GM12878 (cell line): ENCODE measurements at regions not wholly inside any gene's neighbourhood (a gene's known extent, or its start where the extent isn't known, plus 50 kb on each side); places are given as distances from the start of the nearest gene placed in this dataset.

Experiments
- ATAC-seq: fragments of 200-7000 bp; cut with Tn5 transposase; 3 replicates; pipeline ENCODE4 v1.9.1; 2020; ENCODE audit warnings: mild to moderate bottlenecking, moderate library complexity
- BruUV-seq: library from RNA; stranded (reverse); fragments of 400-500 nt; replicated peaks from 2 replicates; lab custom pipeline; 2021; lab: Mats Ljungman, UMichigan
- CTCF ChIA-PET: fragments of 300-600 bp; sonication (Branson Sonifier 250); formaldehyde crosslinking; extraction: SDS; loops from one replicate; lab custom pipeline; 2021; ENCODE audit warnings: inconsistent platforms; lab: Yijun Ruan, JAX
- POLR2A ChIA-PET: fragments of 350-600 bp; formaldehyde crosslinking; extraction: SDS; loops from one replicate; lab custom pipeline; 2021; ENCODE audit warnings: inconsistent platforms; lab: Charles Lee
- RAD21 ChIA-PET: fragments of 300-600 bp; sonication (Branson Sonifier 250); formaldehyde crosslinking; loops from one replicate; lab custom pipeline; 2023; ENCODE audit warnings: antibody characterized with exemption; ENCODE audit not compliant: unreplicated experiment; lab: Charles Lee
- SMC1A ChIA-PET: fragments of 300-600 bp; sonication (Branson Sonifier 250); formaldehyde crosslinking; loops from one replicate; lab custom pipeline; 2023; ENCODE audit not compliant: unreplicated experiment, uncharacterized antibody; lab: Charles Lee
- DNase-seq: peaks from one replicate; pipeline ENCODE4 v3.0.0-alpha.2; 2011; ENCODE audit warnings: low read depth, low spot score
- FAIRE-seq: peaks from 3 replicates; lab custom pipeline; 2011; peaks lifted over from hg19 to GRCh38; lab: Jason Lieb, UNC
- H2AFZ ChIP-seq: 2 replicates; pipeline ENCODE4 v1.6.0; 2011; ENCODE audit warnings: low read depth, low read length, control low read depth; ENCODE audit not compliant: control insufficient read depth
- H3K27ac ChIP-seq: 2 replicates; pipeline ENCODE4 v1.5.1; 2011; ENCODE audit warnings: control low read depth; ENCODE audit not compliant: control insufficient read depth, insufficient read depth
- H3K27me3 ChIP-seq, 2 experiments: replicated peaks in 1 of 2; 2 replicates each; pipeline versions ENCODE4 v1.6.0 to v1.6.1; 2011; ENCODE audit warnings: low read length in 1 of 2; ENCODE audit not compliant: control insufficient read depth in 2 of 2, insufficient read depth in 2 of 2
- H3K36me3 ChIP-seq, 2 experiments: 2 replicates each; pipeline ENCODE4 v1.5.1; 2011; ENCODE audit warnings: low read length in 1 of 2; ENCODE audit not compliant: control insufficient read depth in 2 of 2, insufficient read depth in 2 of 2
- H3K4me1 ChIP-seq: 2 replicates; pipeline ENCODE4 v1.6.1; 2011; ENCODE audit warnings: mild to moderate bottlenecking, low read length, moderate library complexity, mixed read lengths; ENCODE audit not compliant: control insufficient read depth, insufficient read depth
- H3K4me2 ChIP-seq: 2 replicates; pipeline ENCODE4 v1.6.0; 2011; ENCODE audit warnings: control low read depth; ENCODE audit not compliant: control insufficient read depth, insufficient read depth
- H3K4me3 ChIP-seq: fragments of 200-600 bp; sonication (generic); 2 replicates; pipeline ENCODE4 v1.5.1; 2016
- H3K79me2 ChIP-seq: 2 replicates; pipeline ENCODE4 v1.6.0; 2011; ENCODE audit warnings: low read length; ENCODE audit not compliant: control insufficient read depth, insufficient read depth
- H3K9ac ChIP-seq: 2 replicates; pipeline ENCODE4 v1.8.0; 2011; ENCODE audit warnings: low read length, control low read depth, mixed read lengths; ENCODE audit not compliant: control insufficient read depth, insufficient read depth
- H3K9me3 ChIP-seq: replicated peaks from 3 replicates; pipeline ENCODE4 v1.5.1; 2011; ENCODE audit warnings: mild to moderate bottlenecking, low read length; ENCODE audit not compliant: control insufficient read depth, insufficient read depth
- H4K20me1 ChIP-seq: 2 replicates; pipeline ENCODE4 v1.6.0; 2011; ENCODE audit not compliant: control insufficient read depth, insufficient read depth
- ATF2 ChIP-seq: IDR thresholded peaks from 2 replicates; pipeline ENCODE4 v1.6.1; 2012; ENCODE audit warnings: low read length, inconsistent platforms
- BMI1 ChIP-seq: fragments of 450-650 bp; IDR thresholded peaks from 2 replicates; pipeline ENCODE4 v1.6.1; 2016; ENCODE audit warnings: mild to moderate bottlenecking, moderate library complexity, borderline replicate concordance
- CHD1 ChIP-seq: IDR thresholded peaks from 2 replicates; pipeline ENCODE4 v1.6.1; 2012; ENCODE audit warnings: low read depth, low read length, improper control_type of control experiment
- NFXL1 ChIP-seq: fragments of 450-650 bp; IDR thresholded peaks from 2 replicates; pipeline ENCODE4 v1.6.1; 2017; ENCODE audit warnings: antibody characterized with exemption, mild to moderate bottlenecking, borderline replicate concordance
- RELA ChIP-seq: fragments of 450-650 bp; IDR thresholded peaks from 2 replicates; pipeline ENCODE4 v1.8.0; 2014; ENCODE audit warnings: borderline replicate concordance; ENCODE audit not compliant: partially characterized antibody
- SIX5 ChIP-seq: IDR thresholded peaks from 2 replicates; pipeline ENCODE4 v1.6.1; 2011; ENCODE audit warnings: mild to moderate bottlenecking, low read depth, low read length, moderate library complexity; ENCODE audit not compliant: severe bottlenecking
- STAT3 ChIP-seq: IDR thresholded peaks from 2 replicates; pipeline ENCODE4 v1.6.1; 2011; ENCODE audit warnings: low read depth, low read length, improper control_type of control experiment
- USF2 ChIP-seq: IDR thresholded peaks from 2 replicates; pipeline ENCODE4 v1.6.1; 2011; ENCODE audit warnings: low read depth, low read length, improper control_type of control experiment, borderline replicate concordance
- WGBS: methylation state at CpG from one replicate; pipeline ENCODE4 v1.1.6; 2016; ENCODE audit warnings: low lambda C conversion rate; ENCODE audit not compliant: insufficient replicate concordance, insufficient coverage; ENCODE audit errors: missing lambda C conversion rate; 5-methylcytosine and 5-hydroxymethylcytosine counted together
- in situ Hi-C: fragments of 300-500 bp; cut with MboI; formaldehyde crosslinking; loops from 9 replicates; pipeline ENCODE4 v1.14.3; 2018; ENCODE audit warnings: mixed read lengths
- intact Hi-C: fragments of 100-400 bp; cut with micrococcal nuclease; formaldehyde crosslinking; loops from one replicate; pipeline ENCODE4 v1.14.2; 2022; ENCODE audit not compliant: unreplicated experiment

DNA sequence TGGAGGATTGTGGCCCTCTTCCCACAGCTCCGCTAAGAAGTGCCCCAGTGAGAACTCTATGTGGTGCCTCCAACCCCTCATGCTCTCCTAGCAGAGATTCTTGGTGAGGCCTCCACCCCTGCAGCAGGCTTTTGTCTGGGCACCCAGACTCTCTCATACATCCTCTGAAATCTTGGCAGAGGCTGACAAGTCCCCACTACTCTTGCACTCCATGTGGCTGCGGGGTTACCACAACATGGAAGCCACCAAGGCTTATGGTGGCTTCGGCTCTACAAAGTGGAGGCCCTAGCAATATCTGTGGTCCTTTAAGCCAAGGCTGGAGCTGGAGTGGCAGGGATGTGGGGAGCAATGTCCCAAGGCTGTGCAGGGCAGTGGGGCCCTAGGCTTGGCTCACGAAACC is 255.2 kb downstream of the COX7B2 start:
- ChIA-PET CTCF (no interaction called here), SMC1A (no interaction called here), RAD21 (no interaction called here)
- no peak overlapping the region for H3K9ac ChIP-seq
- 0% methylated on average over 4 of the region's 4 CpGs for WGBS
- DNase-seq: no peak
- TF ChIP-seq STAT3 (no peak), BMI1 (no peak), SIX5 (no peak), CHD1 (no peak), NFXL1 (no peak), RELA (no peak), USF2 (no peak), ATF2 (no peak)
- TF ChIP-seq, all 136 proteins: peak for 0
- Histone ChIP-seq H3K4me2 (no peak overlapping the region), H4K20me1 (no peaks in the 10 kb centered on the region), H3K27ac (no peak overlapping the region), H2AFZ (no peak overlapping the region), H3K9me3 (no peaks in the 10 kb centered on the region), H3K27me3 (no peaks in the 10 kb centered on the region), H3K4me3 (no peak overlapping the region), H3K36me3 (no peaks in the 10 kb centered on the region), H3K79me2 (no peaks in the 10 kb centered on the region), H3K4me1 (no peaks in the 10 kb centered on the region)
- intact Hi-C loops: no loop called here
- ATAC-seq (no peak), FAIRE-seq (no peak)
- in situ Hi-C loops: loop anchor here (25.0 kb wide), 1 partner anchor 1892 kb away; no protein-coding TSS in a partner anchor
- POLR2A ChIA-PET: no interaction called here
- no TSS peak for BruUV-seq
